Retina (tissue), 1 donor: ENCODE measurements at regions not wholly inside any gene's neighbourhood (a gene's known extent, or its start where the extent isn't known, plus 50 kb on each side); places are given as distances from the start of the nearest gene placed in this dataset.
A peak's percentile ranks its signal among the peaks of the same experiment; 100 is the strongest.

ENCODE experiments used
- DNase-seq: peaks from one replicate; pipeline ENCODE4 v3.0.0-alpha.2; 2016

- no peak for DNase-seq
These were observed 50.4 kb upstream of the GGTA1 start for GRCh38 chr9:121550041-121550440.

GRCh38 chr9:121550569-121551512 lies 51.2 kb upstream of the GGTA1 start:
- peak; percentile 97 for DNase-seq

GRCh38 chr9:121551985-121552753 lies 52.5 kb upstream of the GGTA1 start:
- no peak for DNase-seq

GRCh38 chr9:121556082-121556481 lies 56.4 kb upstream of the GGTA1 start:
- no peak for DNase-seq

- DNase-seq = no peak
These were observed 56.9 kb upstream of the GGTA1 start for GRCh38 chr9:121556580-121556979.

- DNase-seq = peak; percentile 64
These were observed 58.2 kb upstream of the GGTA1 start for GRCh38 chr9:121557581-121558447.

- no peak for DNase-seq
These were observed 58.8 kb upstream of the GGTA1 start for GRCh38 chr9:121558473-121558872.

GRCh38 chr9:121559183-121559582 lies 59.5 kb upstream of the GGTA1 start:
- no peak for DNase-seq

GRCh38 chr9:121560921-121561320 lies 61.3 kb upstream of the GGTA1 start:
- no peak for DNase-seq

GRCh38 chr9:121561385-121562222 lies 62.0 kb upstream of the GGTA1 start:
- no peak for DNase-seq

- no peak for DNase-seq
These were observed 62.7 kb upstream of the GGTA1 start for GRCh38 chr9:121562301-121562700.

GRCh38 chr9:121563425-121563824 lies 63.8 kb upstream of the GGTA1 start:
- DNase-seq = no peak

GRCh38 chr9:121563881-121564460 lies 64.3 kb upstream of the GGTA1 start:
- DNase-seq = no peak

- DNase-seq = peak; percentile 56
These were observed 65.0 kb upstream of the GGTA1 start for GRCh38 chr9:121564504-121565260.

GRCh38 chr9:121566481-121567465 lies 67.1 kb upstream of the GGTA1 start:
- DNase-seq = peak; percentile 74

- no peak for DNase-seq
These were observed 68.1 kb upstream of the GGTA1 start for GRCh38 chr9:121567500-121568342.

GRCh38 chr9:121568343-121569265 lies 69.0 kb upstream of the GGTA1 start:
- no peak for DNase-seq
